ENCODE measurements at regions not wholly inside any gene's neighbourhood (a gene's known extent, or its start where the extent isn't known, plus 50 kb on each side); places are given as distances from the start of the nearest gene placed in this dataset.

GRCh38 chr12:58202933-58203718 lies 261.8 kb downstream of the ATP23 start:
- peaks cover 0 to 4% (median 0%) of the 10 kb centered on the region in 4 donors for H3K9me3 ChIP-seq (ENCODE audit: control insufficient read depth in 4 of 4, low read length in 3 of 4)
- H3K36me3 ChIP-seq (ENCODE audit: control insufficient read depth in 4 of 4, insufficient read depth in 3 of 4, low read depth in 1 of 4, low read length in 3 of 4) = no peaks in the 10 kb centered on the region
- peaks cover 0 to 3% (median 0%) of the 10 kb centered on the region in 4 donors for H3K27me3 ChIP-seq (ENCODE audit: control insufficient read depth in 4 of 4, insufficient read depth in 4 of 4, low read length in 3 of 4)
- H3K4me3 ChIP-seq (ENCODE audit: low read depth in 1 of 3, low read length in 3 of 3) = no peak overlapping the region
- no peak overlapping the region for H3K27ac ChIP-seq (ENCODE audit: low read depth in 1 of 2, low read length in 2 of 2)
- no peak overlapping the region for H3K9ac ChIP-seq (ENCODE audit: low read depth in 1 of 2, low read length in 2 of 2)
- TF ChIP-seq EGR1 (IDR thresholded peaks at IDR 0.05; ENCODE audit: low read depth in 2 of 2) (no peak), YY1 (IDR thresholded peaks at IDR 0.05) (no peak)
- DNase-seq (ENCODE audit: low spot score) = no peak
- H3K4me1 ChIP-seq (ENCODE audit: control insufficient read depth in 4 of 4, insufficient read depth in 4 of 4, low read length in 3 of 4) = no peaks in the 10 kb centered on the region
- whole genome bisulfite sequencing = 67% methylated on average over 3 of the region's 3 CpGs

GRCh38 chr12:58204071-58204470 lies 262.7 kb downstream of the ATP23 start:
- no peak overlapping the region for H3K27ac ChIP-seq (ENCODE audit: low read depth in 1 of 2, low read length in 2 of 2)

More at GRCh38 chr12:58204071-58204470, 262.7 kb downstream of the ATP23 start:
- TF ChIP-seq SP1 (IDR thresholded peaks at IDR 0.05) = no peak
- no peak for TF ChIP-seq ZBTB33 (IDR thresholded peaks at IDR 0.05)
- TF ChIP-seq HNF4A (conservative IDR thresholded peaks at IDR 0.05) = no peak
- no peak for TF ChIP-seq HNF4G (IDR thresholded peaks at IDR 0.05)
- TF ChIP-seq RAD21 (IDR thresholded peaks at IDR 0.05) = no peak
- TF ChIP-seq CTCF (IDR thresholded peaks at IDR 0.05; ENCODE audit: low read depth, low read length, missing input control) = no peak
- TF ChIP-seq GABPA (IDR thresholded peaks at IDR 0.05 in 1 of 2, conservative IDR thresholded peaks at IDR 0.05 in 1 of 2) = no peak
- no peak for TF ChIP-seq REST (IDR thresholded peaks at IDR 0.05)
- no peak for TF ChIP-seq JUND (IDR thresholded peaks at IDR 0.05)
- TF ChIP-seq EGR1 (IDR thresholded peaks at IDR 0.05; ENCODE audit: low read depth in 2 of 2) = no peak
- no peak for TF ChIP-seq TAF1 (conservative IDR thresholded peaks at IDR 0.05)
- TF ChIP-seq NR2F2 (IDR thresholded peaks at IDR 0.05) = no peak
- TF ChIP-seq FOXA1 (IDR thresholded peaks at IDR 0.05) = no peak
- TF ChIP-seq YY1 (IDR thresholded peaks at IDR 0.05) = no peak
- no peak for TF ChIP-seq FOXA2 (IDR thresholded peaks at IDR 0.05)
- DNase-seq (ENCODE audit: low spot score) = no peak
- peaks cover 0 to 3% (median 1%) of the 10 kb centered on the region in 4 donors for H3K27me3 ChIP-seq (ENCODE audit: control insufficient read depth in 4 of 4, insufficient read depth in 4 of 4, low read length in 3 of 4)
- 49% methylated on average over 1 of the region's 1 CpG for WGBS
- H3K9ac ChIP-seq (ENCODE audit: low read depth in 1 of 2, low read length in 2 of 2) = no peak overlapping the region
- H3K4me1 ChIP-seq (ENCODE audit: control insufficient read depth in 4 of 4, insufficient read depth in 4 of 4, low read length in 3 of 4) = no peaks in the 10 kb centered on the region
- H3K36me3 ChIP-seq (ENCODE audit: control insufficient read depth in 4 of 4, insufficient read depth in 3 of 4, low read depth in 1 of 4, low read length in 3 of 4) = no peaks in the 10 kb centered on the region
- no peak overlapping the region for H3K4me3 ChIP-seq (ENCODE audit: low read depth in 1 of 3, low read length in 3 of 3)
- peaks cover 0 to 4% (median 0%) of the 10 kb centered on the region in 4 donors for H3K9me3 ChIP-seq (ENCODE audit: control insufficient read depth in 4 of 4, low read length in 3 of 4)

Measured in liver (tissue), 8 donors.